GM21515 (cell line): ENCODE measurements at regions not wholly inside any gene's neighbourhood (a gene's known extent, or its start where the extent isn't known, plus 50 kb on each side); places are given as distances from the start of the nearest gene placed in this dataset.

Experiments
- ATAC-seq: cut with Tn5 transposase; IDR thresholded peaks from one replicate; pipeline ENCODE4 v1.9.1; 2021; ENCODE audit not compliant: unreplicated experiment

DNA sequence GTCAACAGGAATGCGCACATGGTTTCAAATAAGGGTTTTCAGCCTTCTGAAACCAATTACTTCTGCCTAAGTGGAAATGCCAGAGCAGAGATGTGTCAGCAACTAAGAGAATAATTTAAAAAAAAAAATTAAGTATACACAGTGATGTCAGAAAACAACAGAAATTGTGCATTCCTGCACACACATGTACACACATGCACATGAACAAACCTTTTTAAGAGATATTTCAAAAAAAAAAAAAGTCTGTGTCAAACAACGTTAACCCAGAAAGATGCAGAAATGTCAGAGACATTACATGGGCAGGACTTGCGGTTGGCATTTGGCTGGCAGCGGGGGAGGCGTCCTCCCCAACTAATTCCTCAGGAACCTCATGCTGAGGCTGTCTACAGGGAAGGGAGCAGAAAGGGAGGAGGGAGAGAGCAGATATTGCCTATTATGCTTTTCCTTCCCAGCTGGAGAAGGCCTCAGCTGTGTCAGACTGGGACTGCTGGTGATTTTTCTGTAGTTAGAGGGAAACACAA is 536.9 kb upstream of the WWC1 start:
- no peak for ATAC-seq

- no peak for ATAC-seq
These were observed 536.0 kb upstream of the WWC1 start for GRCh38 chr5:167755420-167755819.

- ATAC-seq: no peak
These were observed 532.2 kb upstream of the WWC1 start for GRCh38 chr5:167759057-167759821.

DNA sequence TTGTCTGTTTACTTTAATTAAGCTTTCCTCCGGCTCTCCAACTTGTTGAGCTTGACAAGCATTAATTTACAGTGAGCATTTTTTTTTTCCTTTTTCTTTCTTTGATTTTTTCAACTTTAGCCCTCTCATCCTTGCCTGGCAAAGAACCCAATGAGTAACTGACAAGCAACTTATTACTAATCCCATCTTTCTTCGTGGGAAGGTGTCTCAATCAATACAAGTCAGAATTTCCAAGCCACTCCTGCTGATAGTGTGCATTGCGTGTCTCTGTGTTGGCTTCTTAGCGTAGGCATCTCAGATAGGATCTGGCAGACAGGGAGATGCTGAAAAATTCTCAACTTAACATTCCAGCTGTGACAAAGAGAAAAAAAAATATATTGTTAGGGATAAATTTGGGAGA is 527.7 kb upstream of the WWC1 start:
- ATAC-seq: no peak

GRCh38 chr5:167764641-167765289 is 526.7 kb upstream of the WWC1 start:
- ATAC-seq: no peak

DNA sequence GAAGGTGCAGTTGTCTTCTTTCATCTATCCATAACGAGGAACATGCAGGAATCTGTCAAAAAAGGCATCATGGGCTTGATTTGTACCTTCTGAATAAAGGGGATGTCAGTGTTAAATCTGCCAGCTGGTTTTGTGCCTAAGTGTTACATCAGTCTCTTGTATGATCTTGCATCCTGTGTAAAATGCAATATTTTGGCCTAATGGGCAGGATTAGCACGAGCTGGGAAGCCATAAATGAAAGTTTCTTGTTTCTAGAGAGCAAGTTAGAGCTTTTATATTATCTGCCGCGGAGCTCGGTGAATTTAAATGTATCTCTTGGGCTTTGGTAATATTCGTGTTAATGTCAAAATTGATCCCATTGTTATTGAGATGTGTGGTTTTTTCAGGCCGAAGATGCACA is 526.1 kb upstream of the WWC1 start:
- no peak for ATAC-seq

GRCh38 chr5:167766957-167767356 is 524.5 kb upstream of the WWC1 start:
- no peak for ATAC-seq

GRCh38 chr5:167767795-167768194 is 523.6 kb upstream of the WWC1 start:
- ATAC-seq: no peak

- no peak for ATAC-seq
These were observed 521.5 kb upstream of the WWC1 start for GRCh38 chr5:167769846-167770413.

GRCh38 chr5:167770461-167770860 is 521.0 kb upstream of the WWC1 start:
- ATAC-seq: no peak

DNA sequence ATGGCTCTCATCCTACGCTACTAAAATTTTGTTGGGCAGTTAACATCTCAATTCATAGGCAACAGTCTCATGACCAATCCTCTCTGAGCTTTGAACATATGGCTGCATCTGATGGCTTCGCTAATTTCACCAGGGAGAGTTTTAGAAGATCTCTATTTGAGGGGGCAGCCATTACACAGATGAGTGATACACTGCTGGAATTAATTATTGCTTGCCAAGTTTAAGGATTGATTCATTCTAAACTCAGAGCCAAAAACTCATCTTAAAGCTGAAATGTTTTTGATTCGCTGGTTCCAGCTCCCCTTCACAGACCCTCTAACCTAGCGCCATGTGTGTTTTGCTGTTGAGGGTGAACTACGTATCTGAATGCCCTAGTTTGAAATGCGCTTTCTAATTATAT is 519.9 kb upstream of the WWC1 start:
- ATAC-seq: no peak

DNA sequence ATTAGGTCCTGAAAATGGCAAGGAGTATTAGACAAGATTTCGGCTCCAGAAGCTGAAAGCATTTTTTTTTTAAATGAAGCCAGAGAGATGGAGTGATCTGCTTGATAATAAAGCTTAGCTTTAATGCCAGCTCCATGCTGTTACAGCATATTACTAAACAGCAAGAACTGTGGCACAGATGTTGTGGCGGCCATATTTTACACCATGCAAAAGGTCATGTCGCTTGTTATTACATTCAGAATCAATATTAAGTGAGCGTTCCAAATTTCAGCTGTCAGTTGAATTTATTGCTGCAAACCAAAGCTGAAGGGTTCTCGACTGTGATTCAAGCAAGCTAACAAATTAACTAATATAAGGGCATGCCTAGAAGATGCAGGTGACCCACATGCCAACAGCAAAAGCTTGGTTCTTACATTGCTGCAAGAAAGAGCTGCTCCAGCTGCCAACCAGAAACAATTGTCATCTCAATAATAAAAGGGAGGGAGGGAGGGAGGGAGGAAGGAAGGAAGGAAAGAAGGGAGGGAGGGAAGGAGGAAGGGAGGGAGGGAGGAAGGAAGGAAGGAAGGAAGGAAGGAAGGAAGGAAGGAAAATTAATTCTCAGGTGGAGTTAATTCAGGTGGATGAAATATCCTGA is 517.7 kb upstream of the WWC1 start:
- no peak for ATAC-seq

GRCh38 chr5:167777746-167778145 is 513.7 kb upstream of the WWC1 start:
- ATAC-seq: no peak

DNA sequence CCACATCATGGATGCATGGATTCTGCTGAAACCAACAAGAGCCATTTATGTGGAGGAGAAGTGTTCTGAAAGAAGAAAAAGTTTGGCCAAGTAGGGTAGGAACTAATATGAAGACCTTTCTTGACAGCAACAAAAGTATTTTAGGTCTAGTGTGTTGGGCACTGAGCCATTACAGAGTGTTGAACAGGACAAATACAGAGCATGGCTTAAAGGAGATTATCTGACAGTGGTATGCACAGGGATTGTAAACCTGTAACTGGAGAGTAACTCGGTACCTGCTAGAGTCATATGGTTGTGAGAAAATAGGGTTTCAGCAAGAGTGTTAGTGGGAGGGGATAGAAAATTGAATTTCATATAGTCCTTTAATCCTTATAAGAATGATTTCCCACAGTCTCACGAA is 513.2 kb upstream of the WWC1 start:
- no peak for ATAC-seq

DNA sequence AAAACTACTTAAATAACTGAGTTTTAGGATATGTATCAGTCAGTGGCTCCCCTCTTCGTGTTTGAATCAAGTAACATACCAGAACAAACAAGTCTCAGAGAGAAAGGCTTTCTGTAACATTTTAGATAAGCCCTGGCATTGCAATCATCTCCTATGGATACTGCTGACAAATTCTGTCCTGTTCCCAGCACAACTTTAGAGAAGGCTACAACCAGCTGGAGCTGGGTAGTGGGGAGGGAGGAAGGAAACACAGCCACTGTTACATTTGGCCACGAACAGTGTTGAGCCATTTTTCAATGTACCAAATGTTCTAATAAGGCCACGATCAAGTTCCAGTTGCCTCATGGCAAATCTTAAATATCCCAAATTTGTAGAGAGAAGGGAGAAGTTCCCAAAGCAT is 511.8 kb upstream of the WWC1 start:
- no peak for ATAC-seq

GRCh38 chr5:167780177-167780576 is 511.3 kb upstream of the WWC1 start:
- no peak for ATAC-seq

DNA sequence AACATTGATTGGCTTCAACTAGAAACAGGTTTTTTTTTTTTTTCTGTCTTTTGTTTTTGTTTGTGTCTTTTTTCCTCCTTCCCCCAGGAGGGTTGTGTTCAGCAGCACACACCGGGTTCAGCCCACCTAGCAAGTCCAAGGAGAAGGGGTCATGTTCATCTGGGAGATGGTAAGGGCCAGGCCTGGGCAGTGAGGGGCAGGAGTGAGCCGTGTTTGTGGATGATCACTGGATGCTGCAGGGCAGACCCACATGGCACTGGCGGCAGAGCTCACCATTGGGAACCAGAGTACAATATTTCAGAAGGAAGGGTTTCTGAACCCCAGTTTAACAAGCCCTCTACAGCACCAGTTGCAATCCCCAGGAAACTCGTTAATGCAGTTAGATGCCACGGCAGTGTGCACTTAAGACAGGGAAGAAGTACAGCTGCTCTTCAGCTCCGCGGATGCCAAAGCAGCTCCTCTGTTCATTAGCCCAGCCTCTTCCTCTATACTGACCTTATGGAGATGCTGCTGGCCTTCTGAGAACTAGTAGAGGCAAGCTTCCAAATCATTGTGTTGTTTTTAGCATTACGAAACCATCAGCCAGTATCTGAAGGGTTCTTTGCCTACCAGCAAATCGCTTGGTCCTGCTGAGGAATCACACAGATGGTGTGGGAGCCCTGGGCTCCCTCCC is 508.2 kb upstream of the WWC1 start:
- ATAC-seq: no peak

DNA sequence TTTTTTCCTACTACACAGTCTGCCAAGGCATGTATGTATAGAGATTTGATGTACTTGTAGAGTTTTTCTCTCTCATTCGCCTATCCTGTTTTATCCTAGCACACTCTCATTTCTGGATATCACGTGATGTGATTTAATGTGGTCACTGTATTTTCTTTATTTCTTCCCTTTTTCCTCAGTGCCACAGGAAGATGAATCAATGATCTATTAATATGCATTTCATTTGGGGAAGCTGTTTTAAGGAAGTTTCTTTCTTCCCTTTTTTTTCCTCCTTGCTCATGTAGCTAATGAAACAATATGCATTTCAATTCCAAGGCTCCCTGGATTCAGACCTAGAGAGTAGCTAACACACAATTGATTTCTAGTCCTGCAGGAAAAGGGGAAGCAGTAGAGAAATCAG is 506.3 kb upstream of the WWC1 start:
- ATAC-seq: no peak

DNA sequence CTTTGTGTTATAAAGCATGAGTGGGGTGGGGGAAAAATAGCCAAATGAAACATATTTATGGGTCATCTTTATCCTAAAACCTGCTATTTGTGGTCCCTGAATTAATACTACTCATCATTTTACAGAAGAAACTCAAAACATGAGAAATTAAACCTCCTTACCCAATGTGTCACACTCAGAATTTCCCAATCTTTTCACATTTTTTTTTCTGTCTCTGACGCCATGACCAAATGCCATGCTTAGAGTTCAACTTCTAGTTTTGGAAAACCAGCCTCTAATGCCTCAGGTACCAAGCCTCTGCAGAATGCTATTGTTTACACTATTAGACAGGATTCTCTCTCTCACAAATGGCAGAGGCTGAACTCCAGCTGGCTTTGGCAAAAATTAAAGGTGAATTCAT is 505.5 kb upstream of the WWC1 start:
- no peak for ATAC-seq

- ATAC-seq: no peak
These were observed 504.4 kb upstream of the WWC1 start for GRCh38 chr5:167786871-167787578.

DNA sequence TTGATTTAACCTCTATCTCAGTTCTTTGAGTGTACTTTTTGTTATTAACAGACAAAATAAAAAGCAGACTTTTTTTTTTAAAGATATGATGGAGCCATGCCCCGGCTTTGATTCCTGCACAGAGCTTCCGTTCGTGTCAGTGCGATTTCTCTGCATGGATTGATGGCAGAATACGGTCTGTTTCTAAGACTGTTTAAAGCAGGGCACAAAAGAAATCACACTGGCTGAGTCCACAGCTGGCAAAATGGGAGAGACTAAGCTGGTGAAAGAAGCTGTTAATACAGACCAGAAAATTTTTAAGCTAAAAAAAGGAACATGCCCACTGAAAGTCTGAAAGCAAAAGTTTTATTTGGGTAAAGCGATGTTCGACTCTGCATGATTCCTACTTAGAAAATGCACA is 501.4 kb upstream of the WWC1 start:
- ATAC-seq: no peak
